Common myeloid progenitor, CD34-positive (primary cell): ENCODE measurements at regions not wholly inside any gene's neighbourhood (a gene's known extent, or its start where the extent isn't known, plus 50 kb on each side); places are given as distances from the start of the nearest gene placed in this dataset.

ENCODE experiments used
- CTCF ChIA-PET: fragments of 350-600 bp; sonication (Branson Sonifier 250); formaldehyde crosslinking; loops from one replicate; lab custom pipeline; 2021; ENCODE audit warnings: antibody characterized with exemption; lab: Charles Lee
- POLR2A ChIA-PET: fragments of 350-600 bp; sonication (Branson Sonifier 250); formaldehyde crosslinking; loops from one replicate; lab custom pipeline; 2021; ENCODE audit warnings: antibody characterized with exemption; lab: Charles Lee
- DNase-seq, 3 donors: peaks; one replicate each; pipeline versions ENCODE4 v3.0.0 to v3.0.0-alpha.2; 2013
- H3K27ac ChIP-seq, 2 experiments: 1 replicate in 1 of 2; 2 replicates in 1 of 2; pipeline ENCODE4 v1.7.0; 2013; ENCODE audit warnings: inconsistent platforms in 2 of 2, low read length in 2 of 2, mild to moderate bottlenecking in 2 of 2, low read depth in 1 of 2, moderate library complexity in 1 of 2; ENCODE audit not compliant: severe bottlenecking in 2 of 2, insufficient read depth in 1 of 2, poor library complexity in 1 of 2
- H3K27me3 ChIP-seq, 5 experiments: replicated peaks in 2 of 5; 1 replicate in 3 of 5; 2 replicates in 2 of 5; pipeline versions ENCODE4 v1.6.1 to v1.7.0; 2013; ENCODE audit warnings: low read length in 4 of 5, mild to moderate bottlenecking in 2 of 5, moderate library complexity in 2 of 5, inconsistent platforms in 1 of 5; ENCODE audit not compliant: insufficient read depth in 5 of 5, control insufficient read depth in 4 of 5
- H3K36me3 ChIP-seq, 4 experiments: 1 replicate in 2 of 4; 2 replicates in 2 of 4; pipeline versions ENCODE4 v1.6.1 to v1.7.0; 2013; ENCODE audit warnings: low read length in 3 of 4, control low read depth in 1 of 4, mild to moderate bottlenecking in 1 of 4; ENCODE audit not compliant: control insufficient read depth in 4 of 4, insufficient read depth in 4 of 4
- H3K4me1 ChIP-seq, 4 experiments: 1 replicate in 3 of 4; 2 replicates in 1 of 4; pipeline versions ENCODE4 v1.6.1 to v1.7.1; 2013; ENCODE audit warnings: low read length in 3 of 4, mild to moderate bottlenecking in 3 of 4, control low read depth in 1 of 4, inconsistent platforms in 1 of 4, moderate library complexity in 1 of 4; ENCODE audit not compliant: control insufficient read depth in 4 of 4, insufficient read depth in 4 of 4; ENCODE audit errors: control extremely low read depth in 1 of 4
- H3K4me3 ChIP-seq, 7 experiments: 1 replicate in 4 of 7; 2 replicates in 3 of 7; pipeline versions ENCODE4 v1.5.1 to v1.7.0; 2013; ENCODE audit warnings: mild to moderate bottlenecking in 7 of 7, low read length in 6 of 7, moderate library complexity in 6 of 7, inconsistent platforms in 2 of 7, low read depth in 2 of 7, control low read depth in 1 of 7; ENCODE audit not compliant: insufficient read depth in 4 of 7, control insufficient read depth in 1 of 7; ENCODE audit errors: extremely low read depth in 1 of 7
- H3K9me3 ChIP-seq, 5 experiments: 1 replicate in 4 of 5; 2 replicates in 1 of 5; pipeline versions ENCODE4 v1.6.1 to v1.7.1; 2013; ENCODE audit warnings: low read length in 4 of 5, mild to moderate bottlenecking in 2 of 5, inconsistent platforms in 1 of 5, low read depth in 1 of 5, moderate library complexity in 1 of 5; ENCODE audit not compliant: control insufficient read depth in 4 of 5, insufficient read depth in 2 of 5; ENCODE audit errors: control extremely low read depth in 1 of 5
- WGBS: methylation state at CpG from one replicate; pipeline ENCODE4 v1.1.5; 2013; ENCODE audit not compliant: insufficient coverage; 5-methylcytosine and 5-hydroxymethylcytosine counted together

- H3K4me3 ChIP-seq, result no peak overlapping the region
- peaks cover 0 to 27% (median 4%) of the 10 kb centered on the region in 5 experiments for H3K9me3 ChIP-seq
- no peaks in the 10 kb centered on the region for H3K27me3 ChIP-seq
- H3K36me3 ChIP-seq, result no peaks in the 10 kb centered on the region
- peaks cover 0 to 8% (median 1%) of the 10 kb centered on the region in 4 experiments for H3K4me1 ChIP-seq
- H3K27ac ChIP-seq, result no peak overlapping the region
- ChIA-PET POLR2A (no interaction called here), CTCF (no interaction called here)
- no peak for DNase-seq
- 97% methylated on average over 42 of the region's 44 CpGs for WGBS
These were observed 420.0 kb upstream of the MYT1L start for GRCh38 chr2:2750867-2751714.

GRCh38 chr2:2749206-2749598 lies 418.1 kb upstream of the MYT1L start:
- DNase-seq, result no peak
- Histone ChIP-seq H3K4me1 (peaks cover 0 to 8% (median 1%) of the 10 kb centered on the region in 4 experiments), H3K27me3 (no peaks in the 10 kb centered on the region), H3K4me3 (no peak overlapping the region), H3K36me3 (no peaks in the 10 kb centered on the region), H3K9me3 (peaks cover 0 to 21% (median 3%) of the 10 kb centered on the region in 5 experiments), H3K27ac (no peak overlapping the region)
- 94% methylated on average over 5 of the region's 9 CpGs for WGBS
- ChIA-PET POLR2A (no interaction called here), CTCF (no interaction called here)

GRCh38 chr2:2748399-2749205 lies 417.5 kb upstream of the MYT1L start:
- Histone ChIP-seq H3K4me1 (peaks cover 0 to 8% (median 1%) of the 10 kb centered on the region in 4 experiments), H3K36me3 (no peaks in the 10 kb centered on the region), H3K27me3 (no peaks in the 10 kb centered on the region), H3K27ac (no peak overlapping the region), H3K4me3 (no peak overlapping the region), H3K9me3 (peaks cover 0 to 16% (median 0%) of the 10 kb centered on the region in 5 experiments)
- ChIA-PET POLR2A (no interaction called here), CTCF (interaction anchor here (0.7 kb wide), 1 partner anchor 115 kb away, joined by 3 read pairs; no protein-coding TSS in a partner anchor)
- DNase-seq, result no peak
- 87% methylated on average over 12 of the region's 13 CpGs for WGBS

- Histone ChIP-seq H3K27ac (no peak overlapping the region), H3K36me3 (no peaks in the 10 kb centered on the region), H3K27me3 (no peaks in the 10 kb centered on the region), H3K4me3 (no peak overlapping the region), H3K9me3 (peaks cover 0 to 13% (median 0%) of the 10 kb centered on the region in 5 experiments), H3K4me1 (peaks cover 0 to 8% (median 1%) of the 10 kb centered on the region in 4 experiments)
- DNase-seq, result peak in 1 of 3 donors; percentile 1
- ChIA-PET POLR2A (no interaction called here), CTCF (interaction anchor here (0.7 kb wide), 1 partner anchor 115 kb away, joined by 3 read pairs; no protein-coding TSS in a partner anchor)
- WGBS, result 78% methylated on average over 7 of the region's 7 CpGs
These were observed 416.8 kb upstream of the MYT1L start for GRCh38 chr2:2747797-2748301.

GRCh38 chr2:2746731-2747130 lies 415.7 kb upstream of the MYT1L start:
- DNase-seq, result no peak
- Histone ChIP-seq H3K27ac (no peak overlapping the region), H3K4me3 (no peak overlapping the region), H3K27me3 (no peaks in the 10 kb centered on the region), H3K9me3 (peaks cover 0 to 8% (median 0%) of the 10 kb centered on the region in 5 experiments), H3K36me3 (no peaks in the 10 kb centered on the region), H3K4me1 (peaks cover 0 to 8% (median 1%) of the 10 kb centered on the region in 4 experiments)
- POLR2A ChIA-PET, result no interaction called here
- 92% methylated on average over 2 of the region's 6 CpGs for WGBS
- CTCF ChIA-PET, result interaction anchor here (0.6 kb wide), 1 partner anchor 13 kb away, joined by 3 read pairs; no protein-coding TSS in a partner anchor

GRCh38 chr2:2744958-2745715 lies 414.1 kb upstream of the MYT1L start:
- H3K4me1 ChIP-seq, result peaks cover 0 to 8% (median 1%) of the 10 kb centered on the region in 4 experiments
- no peaks in the 10 kb centered on the region for H3K36me3 ChIP-seq
- no peaks in the 10 kb centered on the region for H3K9me3 ChIP-seq
- CTCF ChIA-PET, result no interaction called here
- 90% methylated on average over 13 of the region's 13 CpGs for WGBS
- POLR2A ChIA-PET, result interaction anchor here (0.5 kb wide), 1 partner anchor 20 kb away, joined by 3 read pairs; no protein-coding TSS in a partner anchor
- no peak overlapping the region for H3K27ac ChIP-seq
- H3K27me3 ChIP-seq, result no peaks in the 10 kb centered on the region
- no peak overlapping the region for H3K4me3 ChIP-seq
- no peak for DNase-seq
